GM12892 (cell line): ENCODE measurements at regions not wholly inside any gene's neighbourhood (a gene's known extent, or its start where the extent isn't known, plus 50 kb on each side); places are given as distances from the start of the nearest gene placed in this dataset.

Experiments used
- POLR2A ChIP-seq: IDR thresholded peaks from 2 replicates; pipeline ENCODE4 v1.6.1; 2011; ENCODE audit warnings: low read depth, low read length, control low read depth
- POLR2AphosphoS5 ChIP-seq: IDR thresholded peaks from 2 replicates; pipeline ENCODE4 v1.6.1; 2011; ENCODE audit warnings: low read depth, low read length, control low read depth
- TAF1 ChIP-seq: IDR thresholded peaks from 2 replicates; pipeline ENCODE4 v1.6.1; 2011; ENCODE audit warnings: low read depth, mild to moderate bottlenecking, control low read depth, low read length, borderline replicate concordance

GRCh38 chr10:128209862-128210214 lies 83.6 kb upstream of the MKI67 start:
- TF ChIP-seq POLR2AphosphoS5 = no peak
- no peak for TF ChIP-seq TAF1
- no peak for TF ChIP-seq POLR2A
